Gastrocnemius medialis (tissue), 4 donors: ENCODE measurements at regions not wholly inside any gene's neighbourhood (a gene's known extent, or its start where the extent isn't known, plus 50 kb on each side); places are given as distances from the start of the nearest gene placed in this dataset.

Source experiments
- POLR2A ChIP-seq, 2 donors: fragments of 450-650 bp; IDR thresholded peaks; one replicate each; pipeline ENCODE4 v1.6.1; 2017; ENCODE audit warnings: antibody characterized with exemption in 2 of 2, mild to moderate bottlenecking in 2 of 2, moderate library complexity in 2 of 2
- TF ChIP-seq, protein P1 (sequence below), 5 experiments: fragments of 450-650 bp in 3 of 5; fragments of 200-600 bp in 2 of 5; sonication (generic) in 2 of 5; IDR thresholded peaks in 4 of 5; conservative IDR thresholded peaks in 1 of 5; 1 replicate in 4 of 5; 2 replicates in 1 of 5; pipeline ENCODE4 v1.5.1; 2016 to 2019; ENCODE audit warnings: antibody characterized with exemption in 5 of 5, mild to moderate bottlenecking in 3 of 5, moderate library complexity in 3 of 5

DNA sequence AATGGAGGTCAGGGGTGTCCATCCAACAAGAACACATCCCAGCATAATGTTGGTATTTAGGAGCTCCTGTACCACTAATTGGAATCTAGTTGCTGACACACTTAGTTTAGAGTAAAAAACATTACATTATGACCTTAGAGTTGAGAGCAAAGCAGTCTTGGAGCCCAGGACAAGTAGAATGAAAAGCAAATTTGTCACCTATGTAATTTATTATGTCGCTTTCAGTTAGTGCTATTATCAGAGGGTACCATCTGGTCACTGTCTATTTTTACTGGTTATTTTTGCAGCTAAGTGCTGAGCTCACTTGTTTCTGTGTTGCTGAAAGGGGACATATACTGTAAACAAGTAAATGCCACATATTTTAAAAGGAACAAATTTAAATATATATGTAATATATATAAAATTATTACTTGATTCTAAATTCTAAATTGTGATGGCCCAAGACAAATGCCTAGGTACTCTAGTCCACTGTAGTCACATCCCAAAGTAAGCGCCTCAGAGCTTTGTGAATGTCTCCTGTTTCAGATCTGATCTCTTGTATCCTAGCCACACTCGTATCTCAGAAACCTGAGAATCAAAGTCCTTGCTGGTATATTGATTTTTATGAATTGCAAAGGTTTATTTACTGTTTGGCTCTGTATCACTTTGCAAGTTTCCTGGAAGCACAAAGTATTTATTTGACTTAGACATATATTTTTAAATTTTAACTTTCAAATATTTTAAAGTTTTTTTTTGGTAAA is 148.6 kb upstream of the MAN1A1 start:
- TF ChIP-seq, protein P1, sequence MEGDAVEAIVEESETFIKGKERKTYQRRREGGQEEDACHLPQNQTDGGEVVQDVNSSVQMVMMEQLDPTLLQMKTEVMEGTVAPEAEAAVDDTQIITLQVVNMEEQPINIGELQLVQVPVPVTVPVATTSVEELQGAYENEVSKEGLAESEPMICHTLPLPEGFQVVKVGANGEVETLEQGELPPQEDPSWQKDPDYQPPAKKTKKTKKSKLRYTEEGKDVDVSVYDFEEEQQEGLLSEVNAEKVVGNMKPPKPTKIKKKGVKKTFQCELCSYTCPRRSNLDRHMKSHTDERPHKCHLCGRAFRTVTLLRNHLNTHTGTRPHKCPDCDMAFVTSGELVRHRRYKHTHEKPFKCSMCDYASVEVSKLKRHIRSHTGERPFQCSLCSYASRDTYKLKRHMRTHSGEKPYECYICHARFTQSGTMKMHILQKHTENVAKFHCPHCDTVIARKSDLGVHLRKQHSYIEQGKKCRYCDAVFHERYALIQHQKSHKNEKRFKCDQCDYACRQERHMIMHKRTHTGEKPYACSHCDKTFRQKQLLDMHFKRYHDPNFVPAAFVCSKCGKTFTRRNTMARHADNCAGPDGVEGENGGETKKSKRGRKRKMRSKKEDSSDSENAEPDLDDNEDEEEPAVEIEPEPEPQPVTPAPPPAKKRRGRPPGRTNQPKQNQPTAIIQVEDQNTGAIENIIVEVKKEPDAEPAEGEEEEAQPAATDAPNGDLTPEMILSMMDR (IDR thresholded peaks at IDR 0.05 in 4 of 5, conservative IDR thresholded peaks at IDR 0.05 in 1 of 5) = no peak
- TF ChIP-seq POLR2A (IDR thresholded peaks at IDR 0.05) = no peak
